IMR-90 (cell line): ENCODE measurements at regions not wholly inside any gene's neighbourhood (a gene's known extent, or its start where the extent isn't known, plus 50 kb on each side); places are given as distances from the start of the nearest gene placed in this dataset.

Experiments used
- BHLHE40 ChIP-seq: fragments of 150-350 bp; IDR thresholded peaks from 2 replicates; pipeline ENCODE4 v1.6.1; 2016; ENCODE audit warnings: mild to moderate bottlenecking, low read depth, low read length
- CEBPB ChIP-seq: IDR thresholded peaks from 2 replicates; pipeline ENCODE4 v1.6.1; 2012; ENCODE audit warnings: low read depth, low read length, improper control_type of control experiment
- CHD1 ChIP-seq: IDR thresholded peaks from 2 replicates; pipeline ENCODE4 v1.6.1; 2012; ENCODE audit warnings: low read depth, low read length, improper control_type of control experiment
- CTCF ChIP-seq: conservative IDR thresholded peaks from 2 replicates; pipeline ENCODE4 v1.5.1; 2012; ENCODE audit warnings: mild to moderate bottlenecking, low read depth, low read length, improper control_type of control experiment
- MAFK ChIP-seq: IDR thresholded peaks from 2 replicates; pipeline ENCODE4 v1.6.1; 2012; ENCODE audit warnings: low read depth, low read length, improper control_type of control experiment
- MAZ ChIP-seq: IDR thresholded peaks from 2 replicates; pipeline ENCODE4 v1.6.1; 2012; ENCODE audit warnings: low read depth, mild to moderate bottlenecking, low read length, improper control_type of control experiment, moderate library complexity, borderline replicate concordance
- MXI1 ChIP-seq: IDR thresholded peaks from 2 replicates; pipeline ENCODE4 v1.6.1; 2012; ENCODE audit warnings: low read depth, mild to moderate bottlenecking, low read length, moderate library complexity, borderline replicate concordance
- POLR2A ChIP-seq: IDR thresholded peaks from 2 replicates; pipeline ENCODE4 v1.6.1; 2012; ENCODE audit warnings: mild to moderate bottlenecking, low read depth, low read length
- RAD21 ChIP-seq: IDR thresholded peaks from 2 replicates; pipeline ENCODE4 v1.6.1; 2012; ENCODE audit warnings: low read length, improper control_type of control experiment
- RCOR1 ChIP-seq: IDR thresholded peaks from 2 replicates; pipeline ENCODE4 v1.6.1; 2012; ENCODE audit warnings: mild to moderate bottlenecking, low read length, improper control_type of control experiment; ENCODE audit not compliant: insufficient replicate concordance
- RFX5 ChIP-seq: IDR thresholded peaks from 2 replicates; pipeline ENCODE4 v1.8.0; 2012; ENCODE audit warnings: low read depth, mild to moderate bottlenecking, low read length, moderate library complexity
- USF2 ChIP-seq: fragments of 150-350 bp; IDR thresholded peaks from 2 replicates; pipeline ENCODE4 v1.6.1; 2017; ENCODE audit warnings: mild to moderate bottlenecking, antibody characterized with exemption, low read length, low read depth

GRCh38 chr3:70527026-70527425 is 214.6 kb upstream of the MDFIC2 start:
- TF ChIP-seq CTCF: no peak
- TF ChIP-seq BHLHE40: no peak
- no peak for TF ChIP-seq POLR2A
- TF ChIP-seq CEBPB: no peak
- TF ChIP-seq MXI1: no peak
- no peak for TF ChIP-seq MAZ
- no peak for TF ChIP-seq RAD21
- no peak for TF ChIP-seq MAFK
- TF ChIP-seq RCOR1: no peak
- no peak for TF ChIP-seq RFX5
- TF ChIP-seq USF2: no peak
- TF ChIP-seq CHD1: no peak
